Embryonic facial prominence (tissue), 1 donor: ENCODE measurements at regions not wholly inside any gene's neighbourhood (a gene's known extent, or its start where the extent isn't known, plus 50 kb on each side); places are given as distances from the start of the nearest gene placed in this dataset.
"Not testable (repeated sequence)": the region's sequence is repeated elsewhere in the genome, so short reads cannot be mapped to it uniquely, and the experiment has no call there.

Source experiments
- DNase-seq: peaks from one replicate; pipeline ENCODE4 v3.0.0-alpha.2; 2016; ENCODE audit errors: extremely low spot score

DNA sequence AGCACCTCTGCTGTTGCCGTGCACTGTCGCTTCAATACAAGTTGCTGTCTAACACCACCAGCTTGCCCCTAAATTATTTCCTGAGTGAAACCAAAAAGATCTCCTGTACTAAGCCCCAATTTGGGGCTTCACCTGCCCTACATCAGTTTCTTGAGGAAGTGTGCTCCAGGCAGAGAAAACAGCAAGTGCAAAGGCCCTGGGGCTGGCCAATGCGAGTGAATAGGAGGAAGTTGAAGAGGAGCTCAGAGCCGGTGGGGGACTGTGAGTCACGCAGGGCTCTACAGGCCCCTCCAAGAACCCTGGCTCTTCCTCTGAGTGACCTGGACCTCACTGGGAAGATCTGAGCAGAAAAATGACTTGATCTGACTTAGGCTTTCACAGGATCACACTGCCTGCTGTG lies 117.2 kb downstream of the IPO8 start:
- DNase-seq: no peak

DNA sequence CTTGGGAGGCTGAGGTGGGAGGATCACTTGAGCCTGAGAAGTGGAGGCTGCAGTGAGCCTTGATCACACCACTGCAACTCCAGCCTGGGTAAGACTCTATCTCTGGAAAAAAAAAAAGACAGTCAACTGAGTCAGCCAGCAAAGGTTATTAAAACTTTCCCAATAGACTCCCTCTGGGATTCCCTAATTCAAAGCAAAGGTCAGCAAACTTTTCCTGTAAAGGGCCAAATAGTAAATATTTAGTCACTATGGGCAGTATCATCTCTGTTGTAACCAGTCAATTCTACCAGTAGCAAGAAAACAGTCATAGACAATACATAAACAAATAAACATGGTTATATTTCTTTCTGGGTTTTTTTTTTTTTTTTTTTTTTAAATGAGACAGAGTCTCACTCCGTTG lies 122.5 kb downstream of the IPO8 start:
- no peak for DNase-seq

DNA sequence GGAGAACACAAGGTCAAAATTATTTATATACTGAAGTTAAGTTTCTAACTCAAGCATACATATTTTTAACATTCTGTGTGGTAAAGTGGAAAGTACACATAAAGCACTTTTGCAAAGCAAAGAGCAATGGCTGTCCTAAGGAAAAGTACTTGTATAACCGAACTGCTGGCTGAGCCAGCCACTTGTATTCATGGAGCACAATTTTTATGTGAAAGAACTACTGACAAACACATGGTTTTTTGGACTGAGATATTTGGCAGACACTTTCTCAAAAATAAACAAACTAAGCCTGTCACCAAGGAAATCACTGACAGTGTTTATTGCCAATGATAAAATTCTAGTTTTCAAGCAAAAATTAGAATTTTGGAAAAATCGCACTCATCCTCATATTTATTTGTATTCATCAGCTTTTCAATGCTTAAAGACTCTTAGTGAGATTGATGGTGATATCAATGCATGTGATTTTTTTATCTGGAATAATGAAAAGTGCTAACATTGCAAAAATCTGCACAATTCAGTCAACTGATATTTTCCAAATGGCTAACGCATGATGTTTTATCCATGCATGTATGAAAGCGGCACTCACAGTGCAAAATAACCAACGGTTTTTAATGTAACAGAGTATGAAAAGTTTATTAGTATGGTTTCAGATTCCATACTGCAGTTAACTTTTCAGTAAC lies 125.3 kb downstream of the IPO8 start:
- DNase-seq: no peak

- DNase-seq: no peak
Measured at GRCh38 chr12:30569426-30569825, 126.2 kb downstream of the IPO8 start.

- no peak for DNase-seq
Measured at GRCh38 chr12:30568453-30568852, 127.2 kb downstream of the IPO8 start.

- no peak for DNase-seq
Measured at GRCh38 chr12:30567082-30567481, 128.6 kb downstream of the IPO8 start.

DNA sequence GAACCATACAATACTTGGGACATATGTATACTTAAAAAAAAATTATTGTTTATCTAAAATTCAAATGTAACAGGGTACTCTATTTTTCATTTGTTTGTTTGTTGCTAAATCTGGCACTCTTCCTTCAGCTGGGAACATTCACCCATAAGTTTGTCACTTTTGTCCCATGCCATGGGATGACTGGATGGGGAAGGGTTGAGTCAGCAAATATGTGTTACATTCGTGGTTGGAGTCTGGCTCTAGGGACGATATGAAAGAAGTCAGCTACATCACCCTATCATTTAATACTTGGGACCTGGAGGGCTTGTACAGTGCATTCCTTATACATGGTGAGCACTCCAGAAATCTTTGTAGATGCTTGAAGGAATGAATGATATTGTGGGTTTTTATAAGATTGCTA lies 131.3 kb downstream of the IPO8 start:
- DNase-seq: no peak

DNA sequence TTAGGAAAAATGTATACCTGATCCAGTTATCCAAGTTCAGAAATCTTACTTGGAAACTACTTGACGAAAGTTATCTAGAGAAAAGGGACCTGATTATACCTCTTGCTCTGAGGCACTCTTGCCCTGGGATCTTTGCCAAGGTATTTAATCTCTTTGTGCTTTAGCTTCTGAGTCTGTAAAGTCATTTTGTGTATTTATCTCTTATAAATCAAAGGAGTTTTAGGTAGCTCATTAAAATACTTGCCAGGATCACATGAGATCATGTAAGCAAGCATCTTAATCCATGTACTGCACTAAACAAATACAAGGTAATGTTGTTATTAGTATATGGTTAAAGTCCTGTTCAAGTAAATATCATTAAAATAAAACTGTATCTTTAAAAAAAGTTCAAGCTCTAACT lies 147.5 kb downstream of the IPO8 start:
- DNase-seq: no peak

DNA sequence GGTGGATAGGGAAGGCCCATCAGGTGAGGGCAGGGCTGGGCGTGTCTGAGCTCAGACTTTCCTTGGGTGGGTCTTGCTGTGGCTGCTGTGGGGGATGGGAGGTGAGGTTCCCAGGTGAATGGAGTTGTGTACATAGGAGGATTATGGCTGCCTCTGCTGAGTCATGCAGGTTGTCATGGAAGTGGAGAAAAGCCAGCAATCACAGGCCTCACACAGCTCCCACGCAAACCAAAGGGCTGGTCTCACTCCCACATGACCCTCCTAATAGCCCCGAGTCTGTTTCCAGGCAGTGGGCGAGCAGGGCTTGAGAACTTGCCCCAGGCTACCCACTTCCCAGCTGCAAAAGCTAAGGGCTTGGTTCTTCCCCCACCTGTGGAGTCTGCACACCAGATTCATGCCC lies 149.5 kb downstream of the IPO8 start:
- no peak for DNase-seq

DNA sequence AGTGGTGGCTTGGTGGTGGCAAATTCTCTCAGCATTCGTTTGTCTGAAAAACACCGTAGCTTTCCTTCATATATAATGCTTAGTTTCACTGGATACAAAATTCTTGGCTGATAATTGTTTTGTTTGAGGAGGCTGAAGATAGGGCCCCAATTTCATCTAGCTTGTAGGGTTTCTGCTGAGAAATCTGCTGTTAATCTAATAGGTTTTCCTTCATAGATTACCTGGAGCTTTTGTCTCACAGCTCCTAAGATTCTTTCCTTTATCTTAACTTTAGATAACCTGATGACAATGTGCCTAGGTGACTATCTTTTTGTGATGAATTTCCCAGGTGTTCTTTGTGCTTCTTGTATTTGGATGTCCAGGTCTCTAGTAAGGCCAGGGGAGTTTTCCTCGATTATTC lies 151.0 kb downstream of the IPO8 start:
- DNase-seq: not testable (repeated sequence)

GRCh38 chr12:30537228-30537627 lies 158.4 kb downstream of the IPO8 start:
- no peak for DNase-seq

DNA sequence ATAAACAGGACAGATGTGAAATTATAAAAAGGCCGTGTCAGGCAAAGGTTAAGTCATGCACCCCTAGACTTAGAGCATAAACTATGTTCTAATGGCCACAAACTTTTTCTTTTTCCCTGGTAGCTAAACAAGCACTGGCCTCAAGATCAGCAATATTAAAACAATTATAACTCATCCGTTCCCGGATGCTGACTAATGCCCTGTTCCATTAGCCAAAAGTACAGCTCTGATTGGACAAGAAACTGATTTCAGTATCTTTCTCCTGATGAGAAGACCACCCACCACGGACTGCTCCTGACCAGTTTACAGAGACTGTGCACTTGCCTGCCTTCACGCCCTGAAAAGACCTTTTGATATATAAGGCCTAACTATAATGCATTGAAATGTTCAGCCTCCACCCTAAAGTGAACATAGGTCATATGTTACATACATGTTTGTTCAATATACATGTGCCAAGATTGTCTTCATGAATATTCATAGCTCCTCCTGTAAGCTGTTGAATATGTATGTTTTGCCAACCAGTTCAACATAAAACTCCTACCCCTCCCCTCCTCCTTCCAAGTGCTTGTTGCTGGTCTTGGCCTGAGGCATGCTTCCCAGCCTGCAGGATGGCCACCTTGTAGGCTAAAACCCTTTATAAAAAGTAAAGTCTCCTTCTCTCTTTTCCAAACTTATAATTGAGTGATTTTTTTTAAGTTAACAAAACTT lies 162.0 kb downstream of the IPO8 start:
- DNase-seq: no peak

DNA sequence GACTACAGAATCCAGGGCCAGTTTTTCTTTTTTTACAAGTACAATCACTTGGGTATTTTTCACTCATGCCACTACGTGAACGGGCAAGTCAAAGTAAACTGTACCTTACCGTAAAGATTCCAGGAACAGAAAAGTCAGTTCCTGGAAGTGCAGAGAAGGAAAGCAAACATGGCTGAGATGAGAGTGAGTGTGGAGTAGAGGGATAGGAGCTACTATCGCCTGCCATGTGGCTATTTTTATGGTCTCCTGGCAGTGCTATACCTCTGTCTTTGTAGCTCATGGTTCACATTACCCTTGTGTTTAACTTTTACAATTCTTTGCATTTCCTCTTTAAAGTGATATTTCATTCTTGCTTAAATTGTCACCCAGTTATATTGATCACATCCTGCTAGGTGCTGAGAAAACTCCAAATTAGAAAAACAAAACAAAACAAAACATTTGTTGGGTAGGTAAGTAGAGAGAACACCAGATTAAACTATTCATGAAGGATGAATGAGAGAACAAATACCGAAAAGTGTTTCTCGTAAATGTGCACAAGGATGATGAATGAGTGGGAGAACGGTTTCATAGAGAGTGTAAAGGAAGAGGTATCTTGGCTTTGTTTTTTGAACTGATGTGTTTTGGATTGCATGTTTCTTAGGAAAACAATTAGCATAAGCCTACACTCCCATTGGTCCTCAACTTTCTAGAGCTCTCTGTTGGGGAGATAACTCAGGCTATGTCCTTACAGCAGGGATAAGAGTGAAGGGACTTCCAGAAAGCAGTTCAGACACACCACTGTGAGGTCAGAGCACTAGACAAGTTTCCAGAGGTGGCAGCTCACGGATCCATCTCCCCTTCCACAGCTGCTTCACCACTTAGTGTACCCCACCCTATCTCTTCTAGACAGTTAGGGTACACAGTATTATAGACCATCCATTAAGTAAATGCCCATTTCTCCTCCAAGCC lies 163.7 kb downstream of the IPO8 start:
- no peak for DNase-seq

DNA sequence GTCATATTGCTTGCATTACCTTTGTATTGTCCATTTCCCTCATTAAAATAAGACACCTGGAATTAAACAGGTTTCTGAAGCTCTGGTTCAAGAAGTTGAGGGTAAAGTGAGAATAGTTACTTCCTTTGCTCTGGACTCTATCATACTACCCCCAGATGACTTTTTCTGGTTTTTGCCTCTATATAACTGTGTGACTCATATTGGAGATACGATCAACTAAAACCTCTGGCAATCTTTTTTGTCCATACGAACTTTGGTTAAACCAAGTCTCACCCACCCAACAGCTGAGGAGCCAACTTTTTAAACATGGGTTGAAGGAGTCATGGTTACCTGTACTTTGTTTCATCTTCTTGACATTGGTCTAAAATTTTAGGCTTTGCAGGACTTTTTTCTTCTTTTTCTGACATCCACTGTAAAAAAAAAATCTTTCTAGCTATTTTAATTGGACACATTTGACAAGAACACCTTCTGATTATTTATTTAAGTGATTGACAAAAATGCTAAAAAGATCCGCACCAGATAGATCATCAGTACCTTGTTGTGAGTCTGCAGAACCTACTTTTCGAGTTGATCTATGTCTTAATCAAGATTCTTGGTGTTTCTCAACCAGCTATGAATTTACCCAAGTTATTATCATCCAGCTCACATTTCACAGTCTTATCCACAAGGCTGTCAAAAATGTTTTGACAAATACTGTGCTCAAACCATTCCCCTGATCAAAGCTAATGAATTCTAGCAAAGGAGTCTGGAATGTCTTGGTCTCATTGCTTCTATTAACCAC lies 166.0 kb downstream of the IPO8 start:
- DNase-seq: no peak

GRCh38 chr12:30525171-30525570 lies 170.5 kb downstream of the IPO8 start:
- DNase-seq: no peak

- not testable (repeated sequence) for DNase-seq
Measured at GRCh38 chr12:30520285-30520684, 175.4 kb downstream of the IPO8 start.

- DNase-seq: no peak
Measured at GRCh38 chr12:30519535-30519934, 176.1 kb downstream of the IPO8 start.

GRCh38 chr12:30517320-30517719 lies 178.3 kb downstream of the IPO8 start:
- DNase-seq: no peak

GRCh38 chr12:30515351-30515750 lies 180.3 kb downstream of the IPO8 start:
- peak; percentile 43 for DNase-seq

DNA sequence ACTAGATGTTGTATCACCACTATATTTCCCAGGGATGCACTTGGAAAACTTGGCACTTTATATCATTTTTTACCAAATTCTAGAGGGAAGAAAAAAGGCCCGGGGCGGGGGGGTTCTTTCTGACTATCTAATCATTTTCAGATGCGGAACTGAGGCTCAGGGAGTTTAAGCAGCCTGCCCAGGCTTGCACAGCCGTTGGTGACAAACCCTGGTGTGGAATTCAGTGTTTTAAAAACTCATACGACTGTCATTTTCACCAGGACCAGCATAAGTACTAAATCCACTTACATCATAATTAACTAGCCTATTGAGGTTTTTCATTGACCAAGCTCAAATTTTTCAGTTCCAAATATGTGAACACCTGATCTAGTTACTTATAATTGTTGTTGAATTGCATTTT lies 181.0 kb downstream of the IPO8 start:
- DNase-seq: peak; percentile 25

DNA sequence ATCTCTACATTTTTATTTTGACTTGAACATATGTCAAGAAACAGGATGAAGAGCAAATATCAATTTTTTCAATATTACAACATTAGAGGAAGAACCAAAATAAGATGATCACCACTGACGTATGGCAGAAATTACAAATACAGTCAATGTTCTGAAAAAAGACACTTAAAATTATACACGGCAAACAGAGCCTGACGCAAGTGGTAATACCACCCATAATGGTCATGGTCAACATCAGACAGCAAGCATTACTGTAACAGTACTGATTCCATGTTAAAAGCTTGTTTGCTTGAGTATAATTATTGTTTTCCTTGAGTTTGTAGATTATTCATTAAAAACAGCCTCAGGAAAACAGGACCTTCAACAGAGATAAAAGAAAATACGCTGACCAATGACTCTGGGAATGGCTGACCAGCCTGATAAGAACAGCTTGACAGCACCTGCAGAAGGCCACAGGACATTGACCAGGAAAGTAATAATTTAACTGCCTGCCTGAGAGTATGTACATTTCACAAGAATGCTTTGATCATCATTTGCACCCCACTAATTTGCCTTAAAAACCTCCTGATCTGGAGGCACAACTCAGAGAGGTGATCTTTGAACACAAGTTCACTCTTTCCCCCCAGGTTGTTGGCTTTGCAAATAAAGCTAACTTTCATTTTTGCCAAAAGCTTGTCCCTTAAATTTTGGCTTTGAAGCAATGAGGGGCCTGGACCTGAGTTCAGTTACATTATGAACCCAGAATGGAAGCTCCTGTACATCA lies 187.3 kb downstream of the IPO8 start:
- DNase-seq: no peak
